ENCODE measurements at regions not wholly inside any gene's neighbourhood (a gene's known extent, or its start where the extent isn't known, plus 50 kb on each side); places are given as distances from the start of the nearest gene placed in this dataset.

GRCh38 chr1:29895201-29895600 lies 658.9 kb downstream of the PTPRU start:
- Histone ChIP-seq H4K20me1 (ENCODE audit: control insufficient read depth, insufficient read depth, low read depth, low read length) (no peaks in the 10 kb centered on the region), H3K79me2 (ENCODE audit: control insufficient read depth, low read length) (no peaks in the 10 kb centered on the region), H3K4me2 (ENCODE audit: low read length) (no peak overlapping the region), H3F3A (ENCODE audit: control insufficient read depth, insufficient read depth) (no peaks in the 10 kb centered on the region), H3K4me3 (ENCODE audit: low read length) (no peak overlapping the region), H3K36me3 (ENCODE audit: control insufficient read depth, low read length) (no peaks in the 10 kb centered on the region), H3K4me1 (ENCODE audit: control insufficient read depth, low read length) (no peaks in the 10 kb centered on the region), H3K27ac (ENCODE audit: low read depth, low read length) (no peak overlapping the region), H3K9me3 (ENCODE audit: control insufficient read depth, insufficient read depth, low read length) (no peaks in the 10 kb centered on the region), H3K9me2 (replicated peaks; ENCODE audit: control insufficient read depth, low read length) (no peaks in the 10 kb centered on the region), H3K27me3 (ENCODE audit: control insufficient read depth, low read length) (peaks cover 7% of the 10 kb centered on the region)
- no peak for TF ChIP-seq EZH2phosphoT487 (IDR thresholded peaks at IDR 0.05; ENCODE audit: borderline replicate concordance, low read length)

GRCh38 chr1:29894311-29894710 lies 658.0 kb downstream of the PTPRU start:
- no peaks in the 10 kb centered on the region for H3K36me3 ChIP-seq (ENCODE audit: control insufficient read depth, low read length)
- no peaks in the 10 kb centered on the region for H3F3A ChIP-seq (ENCODE audit: control insufficient read depth, insufficient read depth)
- H3K4me1 ChIP-seq (ENCODE audit: control insufficient read depth, low read length): no peaks in the 10 kb centered on the region
- H3K27ac ChIP-seq (ENCODE audit: low read depth, low read length): no peak overlapping the region
- H3K4me2 ChIP-seq (ENCODE audit: low read length): no peak overlapping the region
- no peak for TF ChIP-seq CTCF (IDR thresholded peaks at IDR 0.05; ENCODE audit: low read depth, low read length, poor library complexity, severe bottlenecking)
- TF ChIP-seq EZH2phosphoT487 (IDR thresholded peaks at IDR 0.05; ENCODE audit: borderline replicate concordance, low read length): no peak
- no peaks in the 10 kb centered on the region for H3K9me3 ChIP-seq (ENCODE audit: control insufficient read depth, insufficient read depth, low read length)
- no peaks in the 10 kb centered on the region for H4K20me1 ChIP-seq (ENCODE audit: control insufficient read depth, insufficient read depth, low read depth, low read length)
- H3K9me2 ChIP-seq (replicated peaks; ENCODE audit: control insufficient read depth, low read length): no peaks in the 10 kb centered on the region
- no peaks in the 10 kb centered on the region for H3K79me2 ChIP-seq (ENCODE audit: control insufficient read depth, low read length)
- H3K4me3 ChIP-seq (ENCODE audit: low read length): no peak overlapping the region
- peaks cover 7% of the 10 kb centered on the region for H3K27me3 ChIP-seq (ENCODE audit: control insufficient read depth, low read length)

- no peak overlapping the region for H3K4me2 ChIP-seq (ENCODE audit: low read length)
- H3K9me2 ChIP-seq (replicated peaks; ENCODE audit: control insufficient read depth, low read length): no peaks in the 10 kb centered on the region
- H3K27ac ChIP-seq (ENCODE audit: low read depth, low read length): no peak overlapping the region
- no peaks in the 10 kb centered on the region for H3K36me3 ChIP-seq (ENCODE audit: control insufficient read depth, low read length)
- no peaks in the 10 kb centered on the region for H3F3A ChIP-seq (ENCODE audit: control insufficient read depth, insufficient read depth)
- H3K27me3 ChIP-seq (ENCODE audit: control insufficient read depth, low read length): peaks cover 7% of the 10 kb centered on the region
- no peaks in the 10 kb centered on the region for H3K4me1 ChIP-seq (ENCODE audit: control insufficient read depth, low read length)
- H3K4me3 ChIP-seq (ENCODE audit: low read length): no peak overlapping the region
- no peaks in the 10 kb centered on the region for H3K9me3 ChIP-seq (ENCODE audit: control insufficient read depth, insufficient read depth, low read length)
- H4K20me1 ChIP-seq (ENCODE audit: control insufficient read depth, insufficient read depth, low read depth, low read length): no peaks in the 10 kb centered on the region
- H3K79me2 ChIP-seq (ENCODE audit: control insufficient read depth, low read length): no peaks in the 10 kb centered on the region
- TF ChIP-seq EZH2phosphoT487 (IDR thresholded peaks at IDR 0.05; ENCODE audit: borderline replicate concordance, low read length) (no peak), CTCF (IDR thresholded peaks at IDR 0.05; ENCODE audit: low read depth, low read length, poor library complexity, severe bottlenecking) (no peak)
These were observed 657.5 kb downstream of the PTPRU start for GRCh38 chr1:29893806-29894205.

- no peak overlapping the region for H3K4me2 ChIP-seq (ENCODE audit: low read length)
- no peaks in the 10 kb centered on the region for H3K4me1 ChIP-seq (ENCODE audit: control insufficient read depth, low read length)
- no peaks in the 10 kb centered on the region for H3K9me3 ChIP-seq (ENCODE audit: control insufficient read depth, insufficient read depth, low read length)
- no peaks in the 10 kb centered on the region for H3F3A ChIP-seq (ENCODE audit: control insufficient read depth, insufficient read depth)
- no peaks in the 10 kb centered on the region for H3K79me2 ChIP-seq (ENCODE audit: control insufficient read depth, low read length)
- TF ChIP-seq EZH2phosphoT487 (IDR thresholded peaks at IDR 0.05; ENCODE audit: borderline replicate concordance, low read length): no peak
- TF ChIP-seq CTCF (IDR thresholded peaks at IDR 0.05; ENCODE audit: low read depth, low read length, poor library complexity, severe bottlenecking): no peak
- no peak overlapping the region for H3K27ac ChIP-seq (ENCODE audit: low read depth, low read length)
- H3K4me3 ChIP-seq (ENCODE audit: low read length): no peak overlapping the region
- no peaks in the 10 kb centered on the region for H3K9me2 ChIP-seq (replicated peaks; ENCODE audit: control insufficient read depth, low read length)
- peaks cover 7% of the 10 kb centered on the region for H3K27me3 ChIP-seq (ENCODE audit: control insufficient read depth, low read length)
- H4K20me1 ChIP-seq (ENCODE audit: control insufficient read depth, insufficient read depth, low read depth, low read length): no peaks in the 10 kb centered on the region
- no peaks in the 10 kb centered on the region for H3K36me3 ChIP-seq (ENCODE audit: control insufficient read depth, low read length)
These were observed 656.9 kb downstream of the PTPRU start for GRCh38 chr1:29893046-29893723.
